ENCODE measurements at regions not wholly inside any gene's neighbourhood (a gene's known extent, or its start where the extent isn't known, plus 50 kb on each side); places are given as distances from the start of the nearest gene placed in this dataset.

DNA sequence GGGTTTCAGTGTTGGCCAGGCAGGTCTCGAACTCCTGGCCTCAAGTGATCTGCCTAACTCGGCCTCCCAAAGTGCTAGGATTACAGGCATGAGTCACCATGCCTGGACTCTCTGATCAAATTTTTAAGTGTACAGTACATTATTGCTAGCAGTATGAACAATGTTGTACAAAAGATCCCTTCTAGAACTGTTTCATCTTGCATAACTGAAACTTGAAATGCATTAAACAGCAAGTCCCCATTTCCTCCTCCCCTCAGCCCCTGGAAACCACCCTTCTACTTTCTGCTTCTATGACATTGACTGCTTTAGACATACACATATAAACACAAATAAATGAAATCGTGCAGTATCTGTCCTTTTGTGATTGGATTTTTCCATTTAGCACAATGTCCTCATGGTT is 463.4 kb downstream of the PTPRC start:
- TF ChIP-seq, protein P1, sequence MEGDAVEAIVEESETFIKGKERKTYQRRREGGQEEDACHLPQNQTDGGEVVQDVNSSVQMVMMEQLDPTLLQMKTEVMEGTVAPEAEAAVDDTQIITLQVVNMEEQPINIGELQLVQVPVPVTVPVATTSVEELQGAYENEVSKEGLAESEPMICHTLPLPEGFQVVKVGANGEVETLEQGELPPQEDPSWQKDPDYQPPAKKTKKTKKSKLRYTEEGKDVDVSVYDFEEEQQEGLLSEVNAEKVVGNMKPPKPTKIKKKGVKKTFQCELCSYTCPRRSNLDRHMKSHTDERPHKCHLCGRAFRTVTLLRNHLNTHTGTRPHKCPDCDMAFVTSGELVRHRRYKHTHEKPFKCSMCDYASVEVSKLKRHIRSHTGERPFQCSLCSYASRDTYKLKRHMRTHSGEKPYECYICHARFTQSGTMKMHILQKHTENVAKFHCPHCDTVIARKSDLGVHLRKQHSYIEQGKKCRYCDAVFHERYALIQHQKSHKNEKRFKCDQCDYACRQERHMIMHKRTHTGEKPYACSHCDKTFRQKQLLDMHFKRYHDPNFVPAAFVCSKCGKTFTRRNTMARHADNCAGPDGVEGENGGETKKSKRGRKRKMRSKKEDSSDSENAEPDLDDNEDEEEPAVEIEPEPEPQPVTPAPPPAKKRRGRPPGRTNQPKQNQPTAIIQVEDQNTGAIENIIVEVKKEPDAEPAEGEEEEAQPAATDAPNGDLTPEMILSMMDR (IDR thresholded peaks at IDR 0.05): no peak
- no peak for TF ChIP-seq POLR2A (IDR thresholded peaks at IDR 0.05; ENCODE audit: low read depth)
- TF ChIP-seq POLR2AphosphoS5 (IDR thresholded peaks at IDR 0.05): no peak
